Stromal cell of bone marrow (primary cell): ENCODE measurements at regions not wholly inside any gene's neighbourhood (a gene's known extent, or its start where the extent isn't known, plus 50 kb on each side); places are given as distances from the start of the nearest gene placed in this dataset.
"Not testable (repeated sequence)": the region's sequence is repeated elsewhere in the genome, so short reads cannot be mapped to it uniquely, and the experiment has no call there.

Source experiments
- DNase-seq: peaks from one replicate; pipeline ENCODE4 v3.0.0-alpha.2; 2012; ENCODE audit warnings: low read depth

DNA sequence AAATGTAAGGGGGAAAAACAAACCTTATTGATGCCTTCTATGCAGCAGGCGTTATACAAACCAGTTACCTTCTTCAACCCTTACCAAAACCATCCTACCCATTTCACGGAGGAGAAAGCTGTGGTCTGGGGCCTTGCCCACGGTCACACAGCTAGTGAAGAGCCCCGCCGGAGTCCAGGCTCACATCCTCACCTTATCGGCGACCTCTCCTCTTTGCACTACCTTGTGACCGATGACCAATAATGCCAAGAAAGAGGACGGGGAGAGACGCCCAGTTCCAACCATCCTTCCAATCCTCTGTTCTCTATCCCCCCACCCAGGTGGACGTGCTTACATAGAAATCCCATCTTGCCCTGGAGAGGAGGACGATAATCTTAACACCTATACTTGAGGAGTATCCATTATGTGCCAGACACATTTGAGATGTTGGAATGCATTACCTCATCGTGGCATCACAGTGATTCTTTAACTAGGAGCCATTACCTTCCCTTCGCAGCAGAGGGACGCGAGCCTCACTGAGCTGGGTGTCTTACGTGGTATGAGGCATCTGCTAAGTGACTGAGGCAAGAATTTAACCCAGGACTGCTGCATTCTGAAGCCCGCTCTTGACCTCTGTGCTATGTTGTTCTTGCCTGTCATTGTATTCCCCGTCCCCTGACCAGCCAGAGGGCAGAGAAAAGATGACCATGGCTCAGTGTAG lies 253.7 kb upstream of the B3GAT1 start:
- no peak for DNase-seq

DNA sequence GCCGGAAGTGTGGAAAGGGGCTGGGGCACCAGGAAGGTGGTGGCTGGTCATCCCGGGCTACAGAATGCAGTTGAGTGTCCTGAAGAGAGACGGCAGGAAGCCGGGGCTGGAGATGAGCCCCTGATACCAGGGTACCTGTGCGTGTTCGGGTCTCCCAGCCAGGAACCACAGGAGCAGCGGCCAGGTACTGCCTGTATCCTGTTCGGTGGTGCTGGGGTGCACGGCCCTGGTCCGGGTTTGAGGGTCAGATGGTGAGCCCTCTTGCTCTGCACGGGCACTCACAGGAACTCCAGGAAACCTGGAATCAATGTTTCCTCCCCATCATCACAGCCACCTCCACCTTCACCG lies 253.1 kb upstream of the B3GAT1 start:
- DNase-seq = no peak

- no peak for DNase-seq
Observed at GRCh38 chr11:134664447-134665187, 252.6 kb upstream of the B3GAT1 start.

DNA sequence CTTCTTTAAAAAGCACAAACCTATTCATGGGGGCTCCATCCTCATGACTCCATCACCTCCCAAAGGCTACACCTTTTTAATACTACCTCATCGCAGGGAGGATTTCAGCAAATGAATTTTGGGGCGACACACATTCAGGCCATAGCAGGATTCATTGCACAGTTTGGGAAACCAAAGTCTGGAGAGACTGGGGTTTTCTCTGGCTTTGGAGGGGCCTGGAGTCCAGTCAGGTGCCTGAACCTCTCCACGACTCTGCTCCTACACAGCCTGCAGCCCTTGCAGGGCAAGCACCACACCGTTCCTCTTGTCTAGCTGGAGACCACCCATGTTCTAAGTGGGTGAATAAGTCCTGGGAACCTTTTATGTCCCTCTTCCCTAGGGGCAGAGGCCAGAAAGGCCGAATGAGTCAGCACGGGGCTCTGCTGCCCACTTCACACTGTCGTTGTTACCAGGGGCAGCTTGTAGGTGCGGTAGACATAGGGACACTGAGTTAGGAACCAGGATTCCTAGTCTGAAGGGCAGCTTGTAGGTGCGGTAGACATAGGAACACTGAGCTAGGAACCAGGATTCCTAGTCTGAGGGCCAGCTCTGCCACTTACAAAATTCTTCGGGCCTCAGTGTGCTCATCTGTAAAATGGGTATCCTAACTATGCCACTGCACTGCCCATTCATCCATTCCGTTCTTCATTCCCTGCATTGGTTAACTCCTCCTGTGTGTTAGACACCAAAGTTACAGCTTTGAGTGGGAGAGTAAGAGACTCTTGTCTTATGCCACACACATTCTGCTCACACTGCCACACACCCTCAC lies 251.7 kb upstream of the B3GAT1 start:
- DNase-seq = no peak

DNA sequence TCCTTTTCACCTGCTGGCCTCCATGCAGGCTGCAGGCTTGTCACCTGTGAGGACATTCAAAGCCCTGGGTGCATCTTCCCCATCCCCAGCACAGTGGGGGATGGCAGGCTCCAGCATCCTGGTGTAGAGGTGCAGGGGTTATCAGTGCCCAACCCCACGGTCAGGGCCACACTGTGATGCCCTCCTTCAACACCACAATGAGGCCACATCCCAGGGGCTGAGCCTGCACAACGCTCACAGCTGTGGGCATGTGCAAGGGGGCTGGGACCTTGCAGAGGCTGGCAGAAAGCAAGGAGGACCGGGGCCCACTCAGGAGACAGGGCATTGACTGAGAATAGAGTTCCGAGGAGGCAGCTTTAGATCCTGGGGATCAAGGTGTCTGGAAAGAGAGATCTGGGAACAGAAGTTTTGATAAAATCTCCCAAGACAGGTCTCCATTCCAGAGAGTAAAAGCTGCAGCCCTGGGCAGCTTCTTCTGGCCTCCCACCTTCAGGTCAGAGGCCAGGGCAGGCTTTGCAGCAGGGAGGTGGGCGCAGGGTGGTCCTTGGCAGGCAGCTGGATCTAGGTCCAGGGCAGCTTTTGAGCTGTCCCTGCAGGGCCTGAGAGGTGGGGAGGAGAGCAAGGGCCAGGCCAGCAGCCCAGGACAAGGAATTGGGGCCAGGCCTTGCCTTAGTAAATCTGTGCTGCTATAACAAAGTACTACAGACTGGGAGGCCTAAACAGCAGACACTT lies 250.8 kb upstream of the B3GAT1 start:
- no peak for DNase-seq

GRCh38 chr11:134661660-134662059 lies 249.6 kb upstream of the B3GAT1 start:
- DNase-seq = no peak

DNA sequence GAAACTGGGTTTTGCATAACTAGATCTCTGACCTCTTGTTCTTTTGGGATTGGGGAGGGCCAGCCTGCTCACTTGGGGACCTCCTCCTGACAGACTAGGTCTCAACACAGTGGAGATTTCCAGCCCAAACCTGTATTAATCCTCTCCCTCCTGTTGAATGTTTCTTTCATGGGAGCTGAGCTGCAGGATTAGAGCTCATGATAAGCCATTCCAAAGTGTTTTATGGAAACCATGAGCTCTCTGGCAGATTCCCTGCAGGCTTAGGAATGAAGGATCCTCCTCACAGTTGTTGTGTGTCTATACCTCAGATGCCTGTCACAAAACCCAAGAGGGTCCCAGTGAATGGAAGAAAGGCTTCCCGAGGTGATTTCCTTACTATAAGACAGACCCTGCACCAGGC lies 248.4 kb upstream of the B3GAT1 start:
- no peak for DNase-seq

DNA sequence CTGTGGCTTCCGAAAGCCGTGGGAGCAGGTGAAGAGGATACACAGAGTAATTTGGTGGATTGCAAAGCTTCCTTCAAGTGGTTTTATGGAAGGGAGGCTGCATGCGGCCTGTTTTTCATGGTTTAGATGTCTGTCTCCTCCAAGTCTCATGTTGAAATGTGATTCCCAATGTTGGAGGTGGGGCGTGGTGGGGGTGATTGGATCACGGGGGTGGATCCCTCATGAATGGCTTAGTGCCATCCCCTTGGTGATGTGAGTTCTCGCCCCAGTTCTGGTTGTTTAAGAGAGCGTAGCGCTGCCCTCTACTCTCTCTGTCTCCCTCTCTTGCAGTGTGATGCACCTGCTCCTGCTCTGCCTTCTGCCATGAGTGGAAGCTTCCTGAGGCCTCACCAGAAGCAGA lies 247.8 kb upstream of the B3GAT1 start:
- DNase-seq = no peak

- DNase-seq = no peak
Observed at GRCh38 chr11:134658481-134659225, 246.6 kb upstream of the B3GAT1 start.

DNA sequence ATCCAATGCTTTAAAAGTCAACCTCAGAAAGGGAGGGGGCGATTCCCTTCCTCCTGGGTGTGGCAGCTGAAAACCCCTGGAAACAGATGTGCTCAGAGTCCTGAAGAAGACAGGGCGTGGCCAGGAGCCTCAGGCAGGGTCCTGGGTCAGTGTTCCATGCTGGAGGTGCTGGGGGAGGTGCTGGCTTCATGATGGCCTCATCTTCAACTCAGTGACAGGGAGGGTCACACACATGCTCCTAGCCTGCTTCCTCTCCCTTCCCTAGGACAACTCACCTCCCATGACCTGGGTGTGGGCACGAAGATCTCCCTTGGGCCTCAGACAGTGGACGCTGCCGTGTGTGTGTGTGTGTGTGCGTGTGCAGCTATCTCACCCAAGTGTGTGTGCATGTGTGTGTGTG lies 245.6 kb upstream of the B3GAT1 start:
- DNase-seq = no peak

GRCh38 chr11:134656861-134657540 lies 245.0 kb upstream of the B3GAT1 start:
- DNase-seq = no peak

- not testable (repeated sequence) for DNase-seq
Observed at GRCh38 chr11:134656086-134656840, 244.2 kb upstream of the B3GAT1 start.

DNA sequence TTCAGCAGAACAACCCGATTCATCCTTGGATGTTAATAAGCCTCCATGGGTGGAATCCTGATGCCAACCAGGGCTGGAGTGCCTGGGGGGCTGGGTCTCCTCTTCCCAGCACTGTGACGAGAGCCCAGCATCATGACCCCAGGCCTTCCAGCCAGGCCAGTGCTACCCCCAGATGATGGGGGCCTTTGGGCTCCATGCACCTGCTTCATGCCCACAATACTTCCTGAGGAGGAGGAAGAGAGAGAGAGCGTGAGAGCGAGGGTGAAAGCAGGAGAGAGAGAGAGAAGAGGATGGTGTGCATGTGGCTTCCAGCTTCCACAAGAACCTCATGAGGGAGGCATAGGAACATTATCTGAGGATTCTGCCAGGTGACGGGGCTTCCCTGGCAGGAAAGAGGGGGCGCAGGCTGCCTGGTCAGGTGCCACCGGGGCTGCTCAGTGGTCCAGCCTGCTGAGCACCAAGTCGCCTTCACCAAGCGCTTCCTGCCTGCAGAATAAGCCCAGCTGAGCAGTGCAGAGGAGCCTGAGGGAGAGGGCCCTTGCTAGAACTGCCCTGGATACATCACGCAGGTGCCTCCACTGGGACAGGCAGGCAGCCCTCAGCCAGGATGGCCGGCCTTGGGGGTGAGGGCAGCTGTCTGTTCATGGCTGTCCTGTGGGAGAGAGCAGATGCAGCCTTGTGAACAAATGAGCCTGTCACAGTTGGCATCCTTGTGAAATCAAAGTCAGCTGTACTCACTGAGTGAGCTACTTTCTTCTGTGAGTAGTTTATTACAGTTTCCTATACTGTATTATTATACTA lies 243.3 kb upstream of the B3GAT1 start:
- DNase-seq = no peak

DNA sequence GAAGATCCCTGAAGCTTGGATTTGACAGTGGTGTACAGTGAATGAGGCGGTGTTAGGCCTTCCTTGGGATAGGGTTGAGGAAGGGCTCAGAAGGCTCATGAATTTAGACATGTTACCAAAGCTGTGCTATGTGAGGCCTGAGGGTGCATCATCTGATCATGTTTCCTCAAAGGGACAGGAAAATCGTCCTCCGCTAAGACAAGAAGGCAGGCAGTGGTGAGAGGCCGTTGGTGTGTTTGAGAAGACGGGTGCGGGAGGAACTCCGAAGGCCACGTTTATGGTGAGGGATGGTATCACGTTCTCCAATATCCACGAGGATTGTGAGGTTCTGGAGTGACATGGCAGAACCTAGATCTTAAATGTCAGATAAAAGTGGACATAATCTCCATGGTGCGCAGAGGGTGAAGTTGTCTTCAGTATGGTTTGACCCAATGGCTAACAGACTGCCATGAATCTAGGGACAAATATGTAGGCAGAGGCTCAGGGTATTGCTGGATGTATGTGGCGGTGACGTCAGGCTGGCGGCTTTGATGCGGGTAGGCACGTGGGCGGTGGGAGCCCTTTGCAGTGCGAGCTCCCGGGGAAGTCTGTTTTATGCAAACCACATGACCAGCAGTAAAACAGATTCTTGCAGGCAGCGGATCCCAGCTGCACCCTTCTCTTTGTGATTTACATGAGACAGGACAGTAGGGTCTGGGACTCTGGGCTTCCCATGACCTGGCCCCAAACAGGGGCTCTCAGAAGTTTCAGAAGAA lies 242.3 kb upstream of the B3GAT1 start:
- no peak for DNase-seq

DNA sequence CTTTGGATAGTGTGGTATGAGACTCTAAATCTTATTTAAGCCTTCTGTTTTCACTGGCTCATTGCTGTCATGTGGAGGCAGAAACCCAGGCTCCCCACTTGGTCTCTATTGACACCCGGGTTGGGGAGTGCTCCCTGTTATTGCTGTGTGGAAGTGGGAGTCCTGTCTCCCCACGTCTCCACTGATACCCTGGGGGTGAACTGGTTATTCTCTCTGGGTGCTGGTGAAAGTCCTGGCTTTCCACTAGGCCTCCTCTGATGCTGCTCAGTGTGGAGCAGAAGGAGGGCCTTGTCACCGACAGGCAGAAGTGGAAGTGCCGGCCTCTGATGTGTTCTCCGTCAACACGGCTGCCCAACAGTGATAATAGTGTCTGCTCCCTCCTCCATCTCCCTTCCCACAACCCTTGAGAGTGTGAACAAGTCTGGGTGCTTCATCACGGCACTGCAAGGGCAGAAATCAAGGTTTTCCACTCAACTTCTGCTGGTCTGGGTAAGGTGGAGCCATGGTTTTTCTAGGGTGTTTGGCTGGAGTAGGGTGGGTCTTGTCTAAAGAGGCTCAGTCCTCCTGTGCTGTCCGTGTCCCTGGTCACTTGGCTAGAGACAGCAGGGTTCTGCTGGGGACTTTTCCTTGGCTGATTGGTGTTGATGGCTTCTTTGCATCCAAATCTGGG lies 240.7 kb upstream of the B3GAT1 start:
- no peak for DNase-seq

GRCh38 chr11:134647066-134647743 lies 235.2 kb upstream of the B3GAT1 start:
- DNase-seq = no peak

DNA sequence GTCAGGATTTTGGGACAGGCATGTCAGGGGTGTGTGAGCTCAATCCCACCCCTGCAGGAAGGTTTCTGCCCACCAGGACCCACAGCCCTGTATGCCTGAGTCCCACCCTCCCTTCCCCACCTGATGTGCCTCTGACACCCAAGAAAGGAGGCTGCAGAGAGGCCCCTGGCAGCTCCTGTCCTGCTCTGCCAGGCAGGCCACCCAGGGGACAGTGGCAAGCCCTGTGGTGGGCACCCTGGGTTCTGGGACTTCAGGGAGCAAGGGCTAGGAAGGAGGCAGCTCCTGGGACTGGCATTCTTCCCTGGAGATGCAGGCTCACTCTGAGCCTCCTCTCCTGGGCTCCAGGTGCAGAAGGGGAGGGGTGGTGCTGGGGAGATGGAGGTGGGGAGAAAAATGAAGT lies 234.5 kb upstream of the B3GAT1 start:
- DNase-seq = no peak

DNA sequence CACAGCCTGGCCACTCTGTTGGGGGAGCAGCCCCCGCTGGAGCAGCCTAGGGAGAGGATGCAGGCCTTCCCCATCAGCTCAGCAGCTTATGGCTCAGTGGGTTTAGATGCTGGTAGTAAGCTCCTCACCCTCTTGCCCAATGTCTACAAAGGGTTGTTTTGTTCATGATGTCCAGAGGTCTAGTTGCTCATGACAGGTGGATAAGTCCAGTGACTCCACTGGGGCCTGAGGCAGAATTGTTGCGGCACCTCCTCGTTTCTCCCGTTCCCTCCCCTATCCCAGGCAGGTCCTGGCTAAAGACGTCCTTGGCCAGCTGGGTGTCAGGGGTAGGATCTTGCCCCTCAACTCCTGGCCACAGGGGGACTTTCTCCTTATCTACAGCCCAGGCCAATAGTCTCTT lies 233.5 kb upstream of the B3GAT1 start:
- DNase-seq = no peak
